ENCODE measurements at regions not wholly inside any gene's neighbourhood (a gene's known extent, or its start where the extent isn't known, plus 50 kb on each side); places are given as distances from the start of the nearest gene placed in this dataset.

GRCh38 chr3:180762866-180763265 lies 83.6 kb upstream of the CCDC39 start:
- TF ChIP-seq CTCF (conservative IDR thresholded peaks at IDR 0.05; ENCODE audit: low read depth, low read length) (no peak), EZH2 (IDR thresholded peaks at IDR 0.05; ENCODE audit: low read length, unreplicated experiment) (no peak)
